ENCODE measurements at regions not wholly inside any gene's neighbourhood (a gene's known extent, or its start where the extent isn't known, plus 50 kb on each side); places are given as distances from the start of the nearest gene placed in this dataset.

GRCh38 chrX:40343319-40343718 is 237.5 kb upstream of the ATP6AP2 start:
- H3K4me1 Mint-ChIP-seq = no peaks in the 10 kb centered on the region
- H3K27me3 Mint-ChIP-seq (ENCODE audit: low read depth in 3 of 3) = peaks cover 0 to 6% (median 4%) of the 10 kb centered on the region in 3 donors
- no peak overlapping the region for H3K4me3 Mint-ChIP-seq
- DNase-seq = no peak
- H3K9me3 Mint-ChIP-seq = peaks cover 0 to 2% (median 0%) of the 10 kb centered on the region in 6 donors
- H3K36me3 Mint-ChIP-seq = no peaks in the 10 kb centered on the region
- no peak overlapping the region for H3K27ac Mint-ChIP-seq

GRCh38 chrX:40340116-40340515 is 240.7 kb upstream of the ATP6AP2 start:
- no peak for DNase-seq
- Mint-ChIP-seq H3K9me3 (peaks cover 0 to 2% (median 0%) of the 10 kb centered on the region in 6 donors), H3K27me3 (ENCODE audit: low read depth in 3 of 3) (peaks cover 0 to 6% (median 2%) of the 10 kb centered on the region in 3 donors), H3K36me3 (no peaks in the 10 kb centered on the region), H3K27ac (no peak overlapping the region), H3K4me1 (no peaks in the 10 kb centered on the region), H3K4me3 (no peak overlapping the region)

- no peak overlapping the region for H3K4me3 Mint-ChIP-seq
- H3K27me3 Mint-ChIP-seq (ENCODE audit: low read depth in 3 of 3) = peaks cover 0 to 5% (median 4%) of the 10 kb centered on the region in 3 donors
- no peak for DNase-seq
- no peaks in the 10 kb centered on the region for H3K36me3 Mint-ChIP-seq
- no peak overlapping the region for H3K27ac Mint-ChIP-seq
- peaks cover 0 to 2% (median 0%) of the 10 kb centered on the region in 6 donors for H3K9me3 Mint-ChIP-seq
- peaks cover 2 to 7% of the 10 kb centered on the region in 2 donors for H3K4me1 Mint-ChIP-seq
These were observed 235.6 kb upstream of the BCOR start for GRCh38 chrX:40333344-40333743.

- peaks cover 0 to 2% (median 0%) of the 10 kb centered on the region in 6 donors for H3K9me3 Mint-ChIP-seq
- peaks cover 2 to 7% of the 10 kb centered on the region in 2 donors for H3K4me1 Mint-ChIP-seq
- peaks cover 0 to 7% (median 6%) of the 10 kb centered on the region in 3 donors for H3K27me3 Mint-ChIP-seq (ENCODE audit: low read depth in 3 of 3)
- H3K4me3 Mint-ChIP-seq = no peak overlapping the region
- DNase-seq = no peak
- H3K36me3 Mint-ChIP-seq = no peaks in the 10 kb centered on the region
- no peak overlapping the region for H3K27ac Mint-ChIP-seq
These were observed 234.0 kb upstream of the BCOR start for GRCh38 chrX:40331762-40332161.

GRCh38 chrX:40331353-40331752 is 233.6 kb upstream of the BCOR start:
- Mint-ChIP-seq H3K27ac (no peak overlapping the region), H3K9me3 (peaks cover 0 to 2% (median 0%) of the 10 kb centered on the region in 6 donors), H3K4me3 (no peak overlapping the region), H3K4me1 (peaks cover 2 to 7% of the 10 kb centered on the region in 2 donors), H3K27me3 (ENCODE audit: low read depth in 3 of 3) (peaks cover 0 to 7% (median 6%) of the 10 kb centered on the region in 3 donors), H3K36me3 (no peaks in the 10 kb centered on the region)
- DNase-seq = no peak

- no peak overlapping the region for H3K27ac Mint-ChIP-seq
- H3K4me3 Mint-ChIP-seq = no peak overlapping the region
- H3K27me3 Mint-ChIP-seq (ENCODE audit: low read depth in 3 of 3) = peaks cover 1 to 7% (median 6%) of the 10 kb centered on the region in 3 donors
- DNase-seq = no peak
- no peaks in the 10 kb centered on the region for H3K36me3 Mint-ChIP-seq
- no peaks in the 10 kb centered on the region for H3K9me3 Mint-ChIP-seq
- peaks cover 2 to 6% of the 10 kb centered on the region in 2 donors for H3K4me1 Mint-ChIP-seq
These were observed 231.9 kb upstream of the BCOR start for GRCh38 chrX:40329616-40330015.

- Mint-ChIP-seq H3K36me3 (no peaks in the 10 kb centered on the region), H3K4me1 (no peaks in the 10 kb centered on the region), H3K27ac (no peak overlapping the region), H3K9me3 (no peaks in the 10 kb centered on the region), H3K4me3 (no peak overlapping the region), H3K27me3 (ENCODE audit: low read depth in 3 of 3) (peaks cover 1 to 8% (median 7%) of the 10 kb centered on the region in 3 donors)
- no peak for DNase-seq
These were observed 229.3 kb upstream of the BCOR start for GRCh38 chrX:40327085-40327484.

GRCh38 chrX:40326186-40326965 is 228.6 kb upstream of the BCOR start:
- no peaks in the 10 kb centered on the region for H3K4me1 Mint-ChIP-seq
- H3K36me3 Mint-ChIP-seq = no peaks in the 10 kb centered on the region
- peaks cover 1 to 8% (median 7%) of the 10 kb centered on the region in 3 donors for H3K27me3 Mint-ChIP-seq (ENCODE audit: low read depth in 3 of 3)
- H3K4me3 Mint-ChIP-seq = no peak overlapping the region
- H3K9me3 Mint-ChIP-seq = no peaks in the 10 kb centered on the region
- no peak for DNase-seq
- H3K27ac Mint-ChIP-seq = no peak overlapping the region

- H3K36me3 Mint-ChIP-seq = no peaks in the 10 kb centered on the region
- no peaks in the 10 kb centered on the region for H3K9me3 Mint-ChIP-seq
- H3K27ac Mint-ChIP-seq = no peak overlapping the region
- peaks cover 1 to 8% (median 7%) of the 10 kb centered on the region in 3 donors for H3K27me3 Mint-ChIP-seq (ENCODE audit: low read depth in 3 of 3)
- no peaks in the 10 kb centered on the region for H3K4me1 Mint-ChIP-seq
- no peak overlapping the region for H3K4me3 Mint-ChIP-seq
- no peak for DNase-seq
These were observed 227.4 kb upstream of the BCOR start for GRCh38 chrX:40325161-40325560.

GRCh38 chrX:40323977-40324376 is 226.2 kb upstream of the BCOR start:
- DNase-seq = no peak
- Mint-ChIP-seq H3K4me3 (no peak overlapping the region), H3K4me1 (no peaks in the 10 kb centered on the region), H3K9me3 (no peaks in the 10 kb centered on the region), H3K27ac (no peak overlapping the region), H3K36me3 (no peaks in the 10 kb centered on the region), H3K27me3 (ENCODE audit: low read depth in 3 of 3) (peaks cover 4 to 8% (median 5%) of the 10 kb centered on the region in 3 donors)

GRCh38 chrX:40320819-40321218 is 223.1 kb upstream of the BCOR start:
- Mint-ChIP-seq H3K4me1 (no peaks in the 10 kb centered on the region), H3K36me3 (no peaks in the 10 kb centered on the region), H3K4me3 (no peak overlapping the region), H3K9me3 (peaks cover 0 to 12% (median 2%) of the 10 kb centered on the region in 6 donors), H3K27ac (no peak overlapping the region), H3K27me3 (ENCODE audit: low read depth in 3 of 3) (peaks cover 1 to 3% (median 2%) of the 10 kb centered on the region in 3 donors)
- no peak for DNase-seq

GRCh38 chrX:40318801-40319200 is 221.0 kb upstream of the BCOR start:
- Mint-ChIP-seq H3K36me3 (no peaks in the 10 kb centered on the region), H3K27ac (no peak overlapping the region), H3K27me3 (ENCODE audit: low read depth in 3 of 3) (peaks cover 1 to 5% (median 3%) of the 10 kb centered on the region in 3 donors), H3K4me1 (no peaks in the 10 kb centered on the region), H3K9me3 (peaks cover 0 to 16% (median 5%) of the 10 kb centered on the region in 6 donors), H3K4me3 (no peak overlapping the region)
- no peak for DNase-seq

GRCh38 chrX:40318076-40318475 is 220.3 kb upstream of the BCOR start:
- H3K9me3 Mint-ChIP-seq = peaks cover 0 to 16% (median 5%) of the 10 kb centered on the region in 6 donors
- peaks cover under 1 to 8% (median 3%) of the 10 kb centered on the region in 3 donors for H3K27me3 Mint-ChIP-seq (ENCODE audit: low read depth in 3 of 3)
- no peak for DNase-seq
- no peaks in the 10 kb centered on the region for H3K4me1 Mint-ChIP-seq
- H3K36me3 Mint-ChIP-seq = no peaks in the 10 kb centered on the region
- no peak overlapping the region for H3K4me3 Mint-ChIP-seq
- no peak overlapping the region for H3K27ac Mint-ChIP-seq

- Mint-ChIP-seq H3K9me3 (peaks cover 0 to 16% (median 5%) of the 10 kb centered on the region in 6 donors), H3K4me1 (no peaks in the 10 kb centered on the region), H3K36me3 (no peaks in the 10 kb centered on the region), H3K27me3 (ENCODE audit: low read depth in 3 of 3) (peaks cover 0 to 12% (median 3%) of the 10 kb centered on the region in 3 donors), H3K27ac (no peak overlapping the region), H3K4me3 (no peak overlapping the region)
- no peak for DNase-seq
These were observed 218.7 kb upstream of the BCOR start for GRCh38 chrX:40316502-40316901.
